Uterus (tissue), 3 donors: ENCODE measurements at regions not wholly inside any gene's neighbourhood (a gene's known extent, or its start where the extent isn't known, plus 50 kb on each side); places are given as distances from the start of the nearest gene placed in this dataset.

Source experiments
- DNase-seq, 2 donors: peaks; one replicate each; pipeline ENCODE4 v3.0.0-alpha.2; 2019 to 2020
- H3K27ac ChIP-seq, 2 donors: fragments of 200-600 bp; sonication (generic); 1 replicate in 1 of 2; 2 replicates in 1 of 2; pipeline ENCODE4 v1.5.1; 2016 to 2018
- H3K27me3 ChIP-seq, 2 donors: fragments of 200-600 bp; sonication (generic); one replicate each; pipeline ENCODE4 v1.5.1; 2018 to 2019; ENCODE audit warnings: control low read depth in 1 of 2
- H3K36me3 ChIP-seq, 2 donors: fragments of 200-600 bp; sonication (generic); one replicate each; pipeline ENCODE4 v1.5.1; 2019; ENCODE audit warnings: control low read depth in 1 of 2
- H3K4me1 ChIP-seq, 2 donors: fragments of 200-600 bp; sonication (generic); one replicate each; pipeline ENCODE4 v1.5.1; 2018 to 2019; ENCODE audit warnings: control low read depth in 1 of 2
- H3K4me3 ChIP-seq, 2 donors: fragments of 200-600 bp; sonication (generic); 1 replicate in 1 of 2; 2 replicates in 1 of 2; pipeline ENCODE4 v1.5.1; 2018 to 2019; ENCODE audit warnings: mild to moderate bottlenecking in 1 of 2
- H3K9me3 ChIP-seq, 2 donors: fragments of 200-600 bp; sonication (generic); one replicate each; pipeline ENCODE4 v1.5.1; 2019; ENCODE audit warnings: control low read depth in 1 of 2
- CTCF ChIP-seq, 4 experiments: fragments of 200-600 bp in 2 of 4; fragments of 450-650 bp in 2 of 4; sonication (generic) in 2 of 4; IDR thresholded peaks; one replicate each; pipeline ENCODE4 v1.5.1; 2016 to 2019; ENCODE audit warnings: antibody characterized with exemption in 4 of 4, mild to moderate bottlenecking in 2 of 4, moderate library complexity in 1 of 4
- POLR2A ChIP-seq, 2 donors: fragments of 450-650 bp; IDR thresholded peaks; one replicate each; pipeline ENCODE4 v1.6.1; 2016; ENCODE audit warnings: antibody characterized with exemption in 2 of 2, mild to moderate bottlenecking in 1 of 2, moderate library complexity in 1 of 2
- intact Hi-C: fragments of 100-400 bp; cut with DNase I; formaldehyde crosslinking; loops from one replicate; pipeline ENCODE4 v1.15.1; 2023; ENCODE audit warnings: low total_unique reads
- donor health status: DM: yes; HTN: yes; CAD: no.

GRCh38 chr4:130092187-130093015 is 996.4 kb downstream of the C4orf33 start:
- no peaks in the 10 kb centered on the region for H3K36me3 ChIP-seq
- no peak for DNase-seq
- H3K9me3 ChIP-seq = no peaks in the 10 kb centered on the region
- TF ChIP-seq CTCF (IDR thresholded peaks at IDR 0.05) = no peak
- TF ChIP-seq POLR2A (IDR thresholded peaks at IDR 0.05) = no peak
- no peak overlapping the region for H3K27ac ChIP-seq
- H3K4me3 ChIP-seq = no peak overlapping the region
- intact Hi-C loops = no loop called here
- no peaks in the 10 kb centered on the region for H3K27me3 ChIP-seq
- H3K4me1 ChIP-seq = no peaks in the 10 kb centered on the region

GRCh38 chr4:130099105-130099504 is 1003.2 kb downstream of the C4orf33 start:
- DNase-seq = no peak
- Histone ChIP-seq H3K27ac (no peak overlapping the region), H3K27me3 (no peaks in the 10 kb centered on the region), H3K36me3 (no peaks in the 10 kb centered on the region), H3K4me1 (no peaks in the 10 kb centered on the region), H3K4me3 (no peak overlapping the region), H3K9me3 (no peaks in the 10 kb centered on the region)
- TF ChIP-seq POLR2A (IDR thresholded peaks at IDR 0.05) (no peak), CTCF (IDR thresholded peaks at IDR 0.05) (no peak)
- intact Hi-C loops = no loop called here

GRCh38 chr4:130110189-130110588 is 1014.2 kb downstream of the C4orf33 start:
- no peak for TF ChIP-seq POLR2A (IDR thresholded peaks at IDR 0.05)
- no peaks in the 10 kb centered on the region for H3K4me1 ChIP-seq
- no peak for DNase-seq
- no peaks in the 10 kb centered on the region for H3K9me3 ChIP-seq
- intact Hi-C loops = no loop called here
- no peak overlapping the region for H3K27ac ChIP-seq
- no peaks in the 10 kb centered on the region for H3K27me3 ChIP-seq
- no peaks in the 10 kb centered on the region for H3K36me3 ChIP-seq
- no peak overlapping the region for H3K4me3 ChIP-seq

- no peaks in the 10 kb centered on the region for H3K9me3 ChIP-seq
- no peaks in the 10 kb centered on the region for H3K27me3 ChIP-seq
- no peak overlapping the region for H3K27ac ChIP-seq
- H3K4me3 ChIP-seq = no peak overlapping the region
- H3K36me3 ChIP-seq = no peaks in the 10 kb centered on the region
- DNase-seq = no peak
- intact Hi-C loops = no loop called here
- no peak for TF ChIP-seq CTCF (IDR thresholded peaks at IDR 0.05)
- TF ChIP-seq POLR2A (IDR thresholded peaks at IDR 0.05) = no peak
- no peaks in the 10 kb centered on the region for H3K4me1 ChIP-seq
Observed at GRCh38 chr4:130110770-130111169, 1014.8 kb downstream of the C4orf33 start.

GRCh38 chr4:130124066-130124465 is 1028.1 kb downstream of the C4orf33 start:
- intact Hi-C loops = no loop called here
- no peak overlapping the region for H3K27ac ChIP-seq
- H3K36me3 ChIP-seq = no peaks in the 10 kb centered on the region
- H3K27me3 ChIP-seq = no peaks in the 10 kb centered on the region
- H3K4me3 ChIP-seq = no peak overlapping the region
- no peaks in the 10 kb centered on the region for H3K4me1 ChIP-seq
- H3K9me3 ChIP-seq = no peaks in the 10 kb centered on the region
- no peak for TF ChIP-seq CTCF (IDR thresholded peaks at IDR 0.05)
- TF ChIP-seq POLR2A (IDR thresholded peaks at IDR 0.05) = no peak
- no peak for DNase-seq
